Upper lobe of left lung (tissue), 4 donors: ENCODE measurements at regions not wholly inside any gene's neighbourhood (a gene's known extent, or its start where the extent isn't known, plus 50 kb on each side); places are given as distances from the start of the nearest gene placed in this dataset.

ENCODE experiments used
- CTCF ChIP-seq, 6 experiments: fragments of 450-650 bp in 4 of 6; fragments of 200-600 bp in 2 of 6; sonication (generic) in 2 of 6; IDR thresholded peaks; one replicate each; pipeline ENCODE4 v1.5.1; 2016 to 2019; ENCODE audit warnings: antibody characterized with exemption in 6 of 6
- EP300 ChIP-seq, 4 donors: sonication (generic); formaldehyde crosslinking; IDR thresholded peaks; one replicate each; pipeline ENCODE4 v1.5.1; 2017; ENCODE audit warnings: antibody characterized with exemption in 4 of 4, control low read depth in 2 of 4
- POLR2A ChIP-seq, 4 donors: fragments of 450-650 bp; IDR thresholded peaks; one replicate each; pipeline ENCODE4 v1.5.1; 2016 to 2017; ENCODE audit warnings: antibody characterized with exemption in 4 of 4, mild to moderate bottlenecking in 2 of 4
- POLR2AphosphoS5 ChIP-seq, 2 donors: sonication (generic); formaldehyde crosslinking; IDR thresholded peaks; one replicate each; pipeline ENCODE4 v1.5.1; 2017; ENCODE audit warnings: antibody characterized with exemption in 2 of 2

- TF ChIP-seq CTCF (IDR thresholded peaks at IDR 0.05) (no peak), POLR2A (IDR thresholded peaks at IDR 0.05) (no peak), EP300 (IDR thresholded peaks at IDR 0.05) (no peak), POLR2AphosphoS5 (IDR thresholded peaks at IDR 0.05) (no peak)
These were observed 861.6 kb downstream of the METTL15 start for GRCh38 chr11:28969832-28970231.
